ENCODE measurements at regions not wholly inside any gene's neighbourhood (a gene's known extent, or its start where the extent isn't known, plus 50 kb on each side); places are given as distances from the start of the nearest gene placed in this dataset.
A peak's percentile ranks its signal among the peaks of the same experiment; 100 is the strongest.

GRCh38 chr12:97927977-97928376 is 465.4 kb downstream of the RMST start:
- DNase-seq (ENCODE audit: low spot score), result no peak

DNA sequence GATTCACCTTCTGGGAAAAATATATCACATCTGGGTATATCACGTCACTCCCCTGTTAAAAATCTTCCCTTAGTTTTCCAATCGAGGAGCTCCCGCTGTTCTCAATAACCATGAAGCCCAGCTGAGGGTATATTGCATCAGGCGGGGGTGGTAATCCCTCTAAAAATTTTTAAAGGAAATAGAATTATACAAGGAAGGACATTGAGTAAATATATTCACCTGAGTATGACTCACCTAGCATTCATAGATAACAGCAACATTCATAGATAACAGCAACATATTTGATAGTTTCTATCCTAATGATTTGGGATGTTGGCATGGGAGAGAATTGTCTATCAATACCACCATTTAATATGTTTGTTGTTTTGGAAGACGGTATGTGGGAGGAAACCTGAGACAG is 473.6 kb downstream of the RMST start:
- DNase-seq (ENCODE audit: low spot score), result no peak

GRCh38 chr12:97938031-97938430 is 475.4 kb downstream of the RMST start:
- no peak for DNase-seq (ENCODE audit: low spot score)

- no peak for DNase-seq (ENCODE audit: low spot score)
These were observed 476.6 kb downstream of the RMST start for GRCh38 chr12:97939156-97939555.

DNA sequence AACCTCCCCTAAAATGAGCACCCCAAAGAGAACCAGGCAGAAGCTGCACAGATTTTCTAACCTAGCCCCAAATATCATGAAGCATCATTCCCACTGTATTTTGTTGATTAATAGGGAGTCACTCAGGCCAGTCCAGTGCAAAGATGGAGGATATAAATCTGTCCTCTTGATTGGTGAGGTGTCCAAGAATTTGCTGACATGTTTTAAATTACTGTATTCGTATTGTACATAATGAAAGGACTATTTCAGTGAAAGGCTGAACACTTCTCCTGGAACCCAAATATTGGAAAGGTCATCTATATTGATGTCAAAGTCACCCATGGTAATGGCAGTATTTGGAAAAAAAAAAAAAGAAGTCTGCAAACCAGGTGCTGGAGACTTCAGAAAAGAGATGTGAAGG is 477.5 kb downstream of the RMST start:
- DNase-seq (ENCODE audit: low spot score), result no peak

GRCh38 chr12:97940629-97941028 is 478.0 kb downstream of the RMST start:
- DNase-seq (ENCODE audit: low spot score), result no peak

GRCh38 chr12:97941686-97942354 is 479.2 kb downstream of the RMST start:
- DNase-seq (ENCODE audit: low spot score), result no peak

DNA sequence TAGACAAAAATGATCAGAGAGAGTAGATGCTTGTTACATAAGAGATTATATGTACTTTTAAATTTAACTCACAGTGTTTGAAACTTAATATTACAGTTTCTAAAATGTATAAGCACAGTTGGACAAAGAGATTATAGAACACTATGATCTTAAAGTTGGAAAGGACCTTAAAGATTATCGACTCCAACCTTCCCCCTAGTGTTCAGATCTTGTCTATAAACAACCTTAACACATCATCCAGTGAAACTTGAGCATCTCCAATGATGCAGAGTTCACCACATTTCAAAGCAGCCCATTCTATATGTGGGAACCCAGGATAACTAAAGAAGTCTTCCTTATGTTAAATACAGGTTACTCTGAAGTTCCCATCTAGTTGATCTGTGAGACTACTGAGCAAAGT is 480.8 kb downstream of the RMST start:
- no peak for DNase-seq (ENCODE audit: low spot score)

DNA sequence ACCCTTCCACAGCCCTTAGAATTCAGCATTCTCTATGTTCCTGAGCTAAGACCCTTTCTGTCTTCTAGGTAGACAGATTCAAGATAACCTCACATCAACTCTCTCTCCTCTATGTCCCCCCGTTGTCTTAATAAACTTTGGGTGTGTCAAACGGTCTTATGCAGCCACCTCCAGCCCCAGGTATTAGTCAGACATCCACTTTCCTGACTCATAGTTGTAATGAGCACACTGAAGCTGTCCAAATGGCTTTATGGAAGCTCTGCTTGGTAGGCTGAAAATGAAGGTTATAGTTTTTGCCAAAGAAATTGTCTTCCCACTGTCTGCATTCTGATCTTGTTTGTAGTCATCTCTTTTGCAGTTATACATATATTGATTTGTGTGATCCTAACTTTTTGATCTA is 482.0 kb downstream of the RMST start:
- DNase-seq (ENCODE audit: low spot score), result no peak

DNA sequence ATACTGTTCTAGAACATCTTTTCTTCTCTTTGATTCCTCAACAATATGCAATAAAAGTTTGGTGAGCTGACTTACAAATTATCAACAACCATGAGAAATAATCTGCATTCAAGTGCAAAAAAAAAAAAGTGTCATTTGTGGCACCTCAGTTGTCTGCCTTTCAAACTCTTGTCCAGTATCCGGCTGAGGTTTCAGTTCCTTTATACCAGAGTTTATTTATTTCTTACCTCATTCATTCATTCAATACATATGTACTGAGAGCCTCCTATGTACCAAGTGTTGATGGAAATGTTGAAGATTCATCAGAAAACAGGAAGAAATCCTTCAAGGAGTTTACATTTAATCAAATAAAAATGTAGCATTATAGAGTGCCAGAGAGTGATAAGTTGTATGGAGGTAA is 484.1 kb downstream of the RMST start:
- DNase-seq (ENCODE audit: low spot score), result no peak

DNA sequence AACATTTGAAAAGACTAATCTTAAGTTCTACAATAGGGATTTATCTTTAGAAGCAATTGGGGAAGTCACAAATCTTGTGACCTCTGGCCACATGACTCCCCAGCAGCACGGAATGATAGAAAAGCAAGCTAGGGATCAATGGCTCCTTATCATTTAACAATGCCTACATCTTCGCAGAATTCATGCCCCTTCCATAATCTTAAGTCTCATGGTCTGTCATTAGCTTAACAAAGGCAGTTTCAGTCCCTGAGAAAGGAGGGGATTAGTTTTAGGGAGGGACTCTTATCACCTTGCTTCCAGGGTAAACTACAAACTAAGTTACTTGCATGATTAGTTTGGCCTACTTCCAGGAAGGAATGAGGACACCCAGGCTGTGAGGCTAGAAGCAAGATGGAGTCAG is 486.0 kb downstream of the RMST start:
- no peak for DNase-seq (ENCODE audit: low spot score)

- no peak for DNase-seq (ENCODE audit: low spot score)
These were observed 488.6 kb downstream of the RMST start for GRCh38 chr12:97951239-97951638.

GRCh38 chr12:97951717-97952116 is 489.1 kb downstream of the RMST start:
- DNase-seq (ENCODE audit: low spot score), result no peak

GRCh38 chr12:97957109-97957508 is 494.5 kb downstream of the RMST start:
- DNase-seq (ENCODE audit: low spot score), result no peak

DNA sequence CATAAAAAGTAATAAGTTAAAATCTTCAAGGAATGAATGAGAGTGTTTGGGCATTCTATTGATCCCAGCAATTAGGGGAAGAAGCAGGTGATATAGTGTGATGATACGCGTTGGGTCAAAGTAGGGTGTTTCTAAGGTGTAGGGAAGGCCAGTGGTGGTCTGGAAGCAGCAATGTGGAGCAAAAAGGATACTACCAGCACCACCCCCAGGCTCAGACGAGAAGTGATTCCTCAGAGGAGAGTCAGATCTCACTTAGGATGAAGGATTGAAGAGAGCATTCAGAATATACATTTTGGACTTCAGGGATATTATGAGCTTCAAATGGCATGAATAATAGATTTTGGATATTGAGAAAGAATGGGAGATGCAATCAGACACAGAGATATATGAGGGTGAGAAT is 497.6 kb downstream of the RMST start:
- DNase-seq (ENCODE audit: low spot score), result no peak

DNA sequence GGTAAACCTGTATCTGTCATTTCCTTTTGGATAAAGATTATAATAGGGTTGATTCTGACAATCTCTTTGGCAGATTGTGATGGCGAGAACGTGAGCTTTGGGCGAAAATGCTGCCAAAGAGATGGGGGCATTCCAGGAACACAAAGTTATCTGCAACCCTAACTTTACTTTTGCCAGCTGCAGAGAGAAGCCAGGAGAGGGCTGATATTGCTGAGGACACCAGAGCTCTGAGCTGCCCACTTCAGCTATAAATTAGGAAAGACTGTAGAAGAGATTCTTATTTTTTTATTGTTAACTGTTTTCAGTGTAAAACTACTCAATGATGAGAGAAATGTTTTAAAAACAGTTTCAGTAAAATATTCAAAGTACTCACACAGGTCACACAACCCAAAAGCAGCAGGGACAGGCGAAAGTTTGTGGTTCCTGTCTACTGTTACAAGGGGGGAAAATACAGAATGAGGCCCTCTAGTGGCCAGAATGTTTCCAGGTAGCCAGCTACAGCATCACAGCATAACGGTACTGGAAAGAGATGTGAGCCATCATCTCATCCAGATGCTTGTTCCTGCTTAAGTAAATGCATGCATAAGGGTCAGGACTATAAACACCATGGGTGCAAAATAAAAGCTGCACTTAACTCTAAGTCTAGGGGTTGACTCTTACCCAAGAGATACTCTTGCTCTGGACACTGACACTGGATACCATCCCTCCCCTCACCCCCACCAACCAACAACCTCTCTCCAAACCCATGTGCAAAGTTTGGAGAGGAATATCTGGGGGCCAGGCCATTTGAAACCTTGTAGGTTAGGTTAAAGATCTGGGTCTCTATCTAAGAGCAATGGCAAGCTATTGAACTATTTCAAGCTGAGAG is 498.4 kb downstream of the RMST start:
- peak; percentile 8 for DNase-seq (ENCODE audit: low spot score)

DNA sequence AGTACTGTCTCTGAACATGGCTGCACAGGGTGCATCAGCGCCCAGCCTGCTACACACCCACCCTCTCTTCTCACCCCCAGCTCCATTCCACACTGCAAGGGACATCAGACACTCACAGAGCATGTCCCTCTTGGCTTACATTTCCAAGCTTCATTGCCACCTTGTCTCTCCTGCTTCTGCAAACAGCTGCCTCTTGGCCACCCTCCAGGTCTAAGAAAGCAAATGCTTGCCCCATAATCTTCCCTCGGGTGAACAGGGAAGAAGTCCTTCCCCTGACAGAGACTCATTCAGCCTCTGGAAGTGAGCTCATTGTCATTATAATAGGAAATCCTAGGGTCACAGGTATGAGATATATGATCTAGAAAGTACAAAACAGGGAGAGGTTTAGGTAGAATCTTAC is 505.2 kb downstream of the RMST start:
- no peak for DNase-seq (ENCODE audit: low spot score)

- DNase-seq (ENCODE audit: low spot score), result no peak
These were observed 506.1 kb downstream of the RMST start for GRCh38 chr12:97968641-97969197.

- no peak for DNase-seq (ENCODE audit: low spot score)
These were observed 515.3 kb downstream of the RMST start for GRCh38 chr12:97977870-97978405.

DNA sequence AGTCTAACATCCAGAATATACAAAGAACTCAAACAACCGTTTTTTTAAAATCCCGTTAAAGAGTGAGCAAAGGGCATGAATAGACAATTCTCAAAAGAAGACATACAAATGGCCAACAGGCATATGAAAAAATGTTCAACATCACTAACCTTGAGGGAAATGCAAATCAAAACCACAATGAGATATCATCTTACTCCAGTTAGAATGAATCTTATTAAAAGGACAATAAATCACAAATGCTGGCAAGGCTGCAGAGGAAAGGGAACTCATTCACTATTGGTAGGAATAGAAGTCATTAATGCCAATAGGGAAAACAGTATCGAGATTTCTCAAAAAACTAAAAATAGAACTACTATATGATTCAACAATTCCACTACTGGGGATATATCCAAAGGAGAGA is 520.1 kb downstream of the RMST start:
- DNase-seq (ENCODE audit: low spot score), result no peak

GRCh38 chr12:97983796-97984195 is 521.2 kb downstream of the RMST start:
- no peak for DNase-seq (ENCODE audit: low spot score)

GRCh38 chr12:97984436-97984835 is 521.8 kb downstream of the RMST start:
- no peak for DNase-seq (ENCODE audit: low spot score)

- DNase-seq (ENCODE audit: low spot score), result no peak
These were observed 522.5 kb downstream of the RMST start for GRCh38 chr12:97984974-97985580.
